ENCODE measurements at regions not wholly inside any gene's neighbourhood (a gene's known extent, or its start where the extent isn't known, plus 50 kb on each side); places are given as distances from the start of the nearest gene placed in this dataset.

DNA sequence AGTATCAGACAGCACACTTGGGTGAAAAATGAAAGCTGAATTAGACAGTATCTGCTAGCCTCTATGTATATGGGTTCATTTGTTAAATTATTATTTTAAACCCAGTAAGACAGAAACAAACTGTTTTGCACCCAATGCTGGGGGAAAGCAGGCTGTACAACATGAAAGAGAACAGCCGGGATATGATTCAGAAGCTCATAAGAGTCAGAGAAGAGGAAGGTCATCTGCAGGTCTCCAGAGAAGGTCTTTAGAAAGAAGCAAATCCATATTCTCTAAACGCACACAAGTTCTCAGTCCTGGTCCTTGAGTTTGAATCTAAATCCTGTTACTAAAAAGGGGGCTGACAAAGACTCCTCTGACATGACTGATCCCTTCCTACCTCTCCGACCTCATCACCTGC lies 155.1 kb downstream of the SIPA1L2 start:
- DNase-seq = no peak

GRCh38 chr1:232473900-232474299 lies 156.0 kb downstream of the SIPA1L2 start:
- no peak for DNase-seq

DNA sequence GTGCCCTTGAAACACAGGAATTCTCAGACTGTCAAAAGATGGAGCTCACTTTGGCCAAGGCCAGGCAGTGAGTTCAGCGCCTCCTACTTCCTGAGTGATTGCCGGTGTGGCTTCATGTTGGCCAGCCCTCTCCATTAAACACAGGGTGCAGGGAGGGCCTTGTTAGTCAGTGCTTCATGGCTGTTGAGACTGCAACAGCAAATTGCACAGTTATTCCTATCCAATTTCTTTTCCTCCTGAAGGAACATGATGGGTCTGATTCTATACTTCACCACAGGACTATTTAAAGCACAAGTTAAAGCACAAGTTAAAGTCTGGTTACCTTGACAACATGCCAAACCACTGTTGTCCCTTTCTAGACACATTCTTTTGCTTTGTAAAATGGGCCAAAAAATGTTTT lies 156.6 kb downstream of the SIPA1L2 start:
- DNase-seq = no peak

- no peak for DNase-seq
Observed at GRCh38 chr1:232472485-232473041, 157.4 kb downstream of the SIPA1L2 start.

DNA sequence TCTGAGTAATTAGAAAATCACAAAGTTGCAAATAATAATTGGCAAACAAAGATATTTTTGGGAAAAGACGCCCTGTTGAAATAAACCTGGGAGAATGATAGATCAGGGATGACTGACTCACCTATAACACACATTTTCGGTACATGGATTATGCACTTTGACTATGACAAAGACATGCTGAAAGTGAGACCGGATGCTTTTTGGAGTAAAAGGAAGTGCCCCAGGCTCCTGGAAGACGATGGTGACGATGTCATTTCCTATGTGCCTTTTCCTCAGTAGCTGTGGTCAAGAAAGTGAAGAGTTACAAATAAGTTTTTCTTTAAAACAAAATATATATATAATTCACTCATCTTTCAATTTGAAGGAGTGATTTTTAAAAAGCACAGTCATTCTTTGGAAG lies 158.7 kb downstream of the SIPA1L2 start:
- no peak for DNase-seq

GRCh38 chr1:232470711-232471110 lies 159.2 kb downstream of the SIPA1L2 start:
- no peak for DNase-seq

- no peak for DNase-seq
Observed at GRCh38 chr1:232468249-232468648, 161.7 kb downstream of the SIPA1L2 start.

GRCh38 chr1:232467073-232467760 lies 162.7 kb downstream of the SIPA1L2 start:
- DNase-seq = no peak

- no peak for DNase-seq
Observed at GRCh38 chr1:232464325-232464724, 165.6 kb downstream of the SIPA1L2 start.

DNA sequence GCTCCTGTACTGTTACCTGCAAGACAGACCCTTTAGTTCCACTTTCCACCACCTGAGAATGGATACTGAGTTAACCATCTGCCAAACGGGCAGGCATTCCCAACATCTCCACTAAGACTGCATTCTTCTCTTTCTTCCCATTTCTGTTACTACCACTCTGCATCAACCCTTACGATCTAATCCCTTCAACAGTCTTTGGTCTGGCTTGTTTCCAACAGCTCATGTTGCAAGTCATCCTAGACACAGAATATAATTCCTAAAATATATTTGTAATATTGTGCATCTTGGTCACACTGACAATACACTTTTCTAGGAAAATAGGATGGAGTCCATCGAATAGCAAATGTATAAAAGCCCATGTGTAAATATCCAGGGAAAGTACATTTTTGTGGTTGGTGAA lies 166.7 kb downstream of the SIPA1L2 start:
- peak in 1 of 2 experiments; percentile 39 for DNase-seq

- DNase-seq = no peak
Observed at GRCh38 chr1:232462213-232462612, 167.7 kb downstream of the SIPA1L2 start.

GRCh38 chr1:232459826-232460225 lies 170.1 kb downstream of the SIPA1L2 start:
- no peak for DNase-seq

GRCh38 chr1:232459087-232459486 lies 170.8 kb downstream of the SIPA1L2 start:
- DNase-seq = no peak

- no peak for DNase-seq
Observed at GRCh38 chr1:232457595-232457994, 172.3 kb downstream of the SIPA1L2 start.

GRCh38 chr1:232456714-232457113 lies 173.2 kb downstream of the SIPA1L2 start:
- no peak for DNase-seq

DNA sequence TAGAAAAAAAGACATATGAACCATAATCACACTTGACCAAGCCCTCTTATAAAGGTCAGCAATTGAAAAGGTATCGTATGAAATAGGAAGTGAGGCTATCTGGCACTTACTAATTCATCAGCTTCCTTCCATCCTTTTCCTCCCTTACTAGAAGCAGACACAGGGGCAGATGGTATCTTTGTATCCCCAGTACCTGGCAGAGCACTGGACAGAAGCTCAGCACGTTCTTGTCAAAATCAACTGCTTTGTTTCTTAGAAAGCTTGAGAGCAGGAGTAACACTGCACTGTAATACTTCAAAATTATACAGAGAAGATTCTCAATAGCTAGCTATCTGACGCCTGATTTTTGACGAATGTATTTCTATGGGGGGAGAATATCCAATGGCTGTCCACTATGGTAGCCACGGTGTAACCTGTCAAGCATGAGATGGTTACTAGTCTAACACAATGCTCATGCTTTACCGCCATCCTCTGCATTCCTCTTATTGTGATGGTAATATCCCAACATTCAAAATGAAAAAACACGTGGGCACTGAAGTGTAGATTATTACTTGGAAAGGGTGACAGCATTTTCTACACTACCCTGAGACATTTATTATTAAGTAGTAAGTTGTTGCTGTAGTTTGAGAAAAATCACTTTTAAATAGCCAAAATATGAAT lies 175.6 kb downstream of the SIPA1L2 start:
- DNase-seq = peak in 1 of 2 experiments; percentile 9

- DNase-seq = no peak
Observed at GRCh38 chr1:232452736-232453440, 177.0 kb downstream of the SIPA1L2 start.

- DNase-seq = no peak
Observed at GRCh38 chr1:232452117-232452516, 177.8 kb downstream of the SIPA1L2 start.

DNA sequence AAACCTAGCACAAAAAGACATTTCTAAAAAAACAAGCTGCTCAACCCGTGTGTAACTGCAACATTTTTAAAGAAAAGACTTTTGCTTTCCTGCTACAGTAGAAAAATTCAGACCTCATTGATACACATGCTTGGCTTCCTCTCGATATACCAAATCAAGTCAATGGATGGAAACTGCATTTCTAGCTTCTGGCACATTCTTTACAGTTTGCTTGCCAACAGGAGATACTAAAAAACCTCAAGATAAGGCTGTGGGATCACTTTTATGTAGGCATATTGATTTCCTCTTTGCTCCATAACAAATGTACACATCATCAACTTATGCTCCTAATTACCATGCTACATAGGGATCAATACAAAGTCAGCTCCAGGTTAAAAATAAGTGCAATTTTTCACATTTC lies 178.4 kb downstream of the SIPA1L2 start:
- DNase-seq = no peak

DNA sequence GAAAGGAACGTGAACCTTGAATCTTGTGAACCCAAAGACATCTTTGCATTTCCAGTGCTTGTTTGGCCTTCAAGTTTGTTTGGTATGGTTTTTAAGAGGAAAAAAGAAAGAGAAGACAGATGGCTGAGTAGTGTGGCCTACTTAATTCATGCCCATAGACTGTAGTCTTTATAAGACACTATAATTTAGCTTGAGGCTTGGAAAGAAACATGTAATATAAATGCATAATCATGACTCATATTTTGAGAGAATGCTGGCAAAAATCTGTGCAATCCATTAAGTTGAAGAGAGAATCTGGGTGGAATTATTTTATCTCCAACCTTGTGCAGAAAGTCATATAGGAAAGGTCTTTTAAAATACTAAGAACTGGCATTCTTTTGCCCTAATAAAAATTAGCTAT lies 179.3 kb downstream of the SIPA1L2 start:
- DNase-seq = no peak

DNA sequence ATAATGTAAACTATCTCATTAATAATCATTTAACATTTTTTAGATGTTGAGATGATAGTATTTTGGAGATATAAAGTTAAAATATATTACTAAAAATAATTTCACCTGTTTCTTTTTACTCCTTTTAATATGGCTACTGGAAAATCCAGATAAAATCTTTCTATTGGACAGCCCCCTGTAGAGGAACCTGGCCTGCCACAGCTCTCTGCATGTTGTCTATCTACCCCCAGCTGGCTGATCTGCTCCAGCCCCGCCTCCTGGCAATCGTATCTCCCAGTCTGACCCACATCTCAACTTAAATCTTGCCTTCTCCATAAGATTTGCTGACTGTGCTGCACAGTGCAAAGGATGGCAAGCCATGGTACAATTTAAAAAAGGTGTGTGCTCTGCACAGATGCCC lies 182.8 kb downstream of the SIPA1L2 start:
- peak in 1 of 2 experiments; percentile 17 for DNase-seq

DNA sequence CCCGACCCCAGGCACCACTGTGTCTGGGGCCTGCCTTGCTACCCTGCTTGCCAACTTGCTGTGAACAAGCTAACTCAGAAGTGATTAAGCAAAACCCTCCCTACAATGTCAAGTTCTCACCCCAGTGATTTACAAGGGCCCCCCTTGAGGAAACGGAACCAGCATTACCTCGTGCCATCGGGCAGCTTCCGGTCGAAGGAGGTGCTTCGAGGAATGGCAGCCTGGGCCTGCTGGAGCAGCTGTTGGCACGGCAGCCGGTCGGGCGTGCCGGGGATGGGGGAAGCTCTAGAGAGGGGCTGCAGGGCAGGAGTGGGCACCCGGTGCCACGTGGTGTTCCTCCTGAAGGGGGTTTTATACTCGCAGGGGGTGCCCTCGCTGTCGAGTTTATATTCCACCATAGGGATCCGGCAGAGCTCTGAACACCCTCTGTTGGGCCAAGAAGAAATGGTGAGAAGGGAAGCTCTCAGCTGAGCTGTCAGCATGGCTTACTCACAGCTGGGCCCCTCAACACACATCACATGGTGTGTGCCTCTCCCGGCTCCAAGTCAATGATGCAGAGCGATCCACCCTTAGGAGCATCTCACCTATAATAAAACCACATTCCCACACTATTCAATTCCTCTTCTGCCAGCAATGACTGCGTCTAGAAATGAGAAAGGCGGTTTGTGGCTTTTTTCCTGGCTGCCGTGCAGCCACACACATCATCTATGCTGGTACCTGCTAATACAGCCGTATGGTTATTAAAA lies 184.4 kb downstream of the SIPA1L2 start:
- no peak for DNase-seq

DNA sequence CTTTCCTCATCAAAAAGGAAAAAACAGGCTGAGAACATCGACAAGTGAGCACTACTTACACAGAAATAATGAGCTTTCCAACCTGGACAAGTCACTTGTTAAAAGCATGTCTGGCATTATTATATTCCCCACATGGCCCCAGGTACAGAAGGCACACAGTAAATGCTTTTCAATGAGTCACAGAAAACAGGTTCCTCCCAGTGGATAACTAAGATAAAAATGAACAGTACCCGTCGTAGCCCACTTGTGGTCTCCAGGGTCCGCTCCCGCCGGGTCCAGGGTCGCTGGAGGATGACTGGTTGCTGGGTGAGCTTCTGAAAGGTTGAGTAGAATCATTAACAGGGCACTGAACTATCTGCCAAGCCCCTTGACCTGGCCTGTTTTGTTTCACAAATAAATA lies 186.6 kb downstream of the SIPA1L2 start:
- DNase-seq = no peak
